ENCODE measurements at regions not wholly inside any gene's neighbourhood (a gene's known extent, or its start where the extent isn't known, plus 50 kb on each side); places are given as distances from the start of the nearest gene placed in this dataset.

- no peaks in the 10 kb centered on the region for H3K79me2 ChIP-seq (replicated peaks; ENCODE audit: insufficient read depth, low read length)
- H3K27me3 ChIP-seq (ENCODE audit: insufficient read depth, low read depth, low read length) = no peaks in the 10 kb centered on the region
- no peak overlapping the region for H3K4me2 ChIP-seq (ENCODE audit: low read length)
- H4K20me1 ChIP-seq (ENCODE audit: insufficient read depth) = no peaks in the 10 kb centered on the region
- H2AFZ ChIP-seq (ENCODE audit: low read depth, low read length) = no peak overlapping the region
- no peaks in the 10 kb centered on the region for H3K9me2 ChIP-seq (ENCODE audit: insufficient read depth, low read length)
- H3F3A ChIP-seq (ENCODE audit: insufficient read depth, low read length, poor library complexity, severe bottlenecking) = no peaks in the 10 kb centered on the region
- no peak overlapping the region for H3K27ac ChIP-seq (ENCODE audit: low read length)
- H3K36me3 ChIP-seq (ENCODE audit: insufficient read depth, low read length) = no peaks in the 10 kb centered on the region
- TF ChIP-seq EP300 (conservative IDR thresholded peaks at IDR 0.05; ENCODE audit: poor library complexity, severe bottlenecking) (no peak), REST (IDR thresholded peaks at IDR 0.05; ENCODE audit: borderline replicate concordance) (no peak), RAD21 (conservative IDR thresholded peaks at IDR 0.05) (no peak), TAF1 (IDR thresholded peaks at IDR 0.05; ENCODE audit: low read depth) (no peak), POLR2AphosphoS5 (IDR thresholded peaks at IDR 0.05) (no peak), EZH2 (IDR thresholded peaks at IDR 0.05; ENCODE audit: borderline replicate concordance, insufficient read depth, low read length, poor library complexity, severe bottlenecking) (no peak), CTCF (IDR thresholded peaks at IDR 0.05; ENCODE audit: poor library complexity, severe bottlenecking) (no peak), MXI1 (conservative IDR thresholded peaks at IDR 0.05; ENCODE audit: poor library complexity, severe bottlenecking) (no peak), SMC3 (conservative IDR thresholded peaks at IDR 0.05; ENCODE audit: poor library complexity) (no peak)
- H3K9me3 ChIP-seq (ENCODE audit: low read length) = no peaks in the 10 kb centered on the region
- no peak overlapping the region for H3K9ac ChIP-seq (ENCODE audit: low read length)
- H3K4me3 ChIP-seq (ENCODE audit: low read length) = no peak overlapping the region
Observed at GRCh38 chr2:139386401-139386800, 606.2 kb upstream of the NXPH2 start.

DNA sequence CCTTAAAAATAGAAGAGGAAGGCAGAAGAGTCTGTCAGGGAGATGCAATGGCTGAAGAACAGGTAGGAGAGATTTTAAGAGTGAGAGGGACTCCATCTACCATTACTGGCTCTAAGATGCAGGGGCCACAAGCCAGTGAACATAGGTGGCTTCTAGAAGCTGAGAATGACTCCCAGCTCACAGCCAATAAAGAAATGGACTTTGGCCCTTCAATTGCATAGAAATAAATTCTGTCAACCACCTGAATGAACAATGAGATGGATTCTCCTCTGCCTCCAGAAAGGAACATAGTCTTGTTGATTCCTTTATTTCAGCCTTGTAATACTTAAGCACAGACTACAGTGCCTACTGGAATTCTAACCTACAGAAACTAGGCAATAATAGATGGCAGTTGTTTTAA lies 603.3 kb upstream of the NXPH2 start:
- Histone ChIP-seq H3K9me3 (ENCODE audit: low read length) (no peaks in the 10 kb centered on the region), H2AFZ (ENCODE audit: low read depth, low read length) (no peak overlapping the region), H3K4me3 (ENCODE audit: low read length) (no peak overlapping the region), H3K27me3 (ENCODE audit: insufficient read depth, low read depth, low read length) (no peaks in the 10 kb centered on the region), H3K27ac (ENCODE audit: low read length) (no peak overlapping the region), H4K20me1 (ENCODE audit: insufficient read depth) (no peaks in the 10 kb centered on the region), H3K4me2 (ENCODE audit: low read length) (no peak overlapping the region), H3K9ac (ENCODE audit: low read length) (no peak overlapping the region), H3K36me3 (ENCODE audit: insufficient read depth, low read length) (no peaks in the 10 kb centered on the region), H3K9me2 (ENCODE audit: insufficient read depth, low read length) (no peaks in the 10 kb centered on the region), H3K79me2 (replicated peaks; ENCODE audit: insufficient read depth, low read length) (no peaks in the 10 kb centered on the region), H3F3A (ENCODE audit: insufficient read depth, low read length, poor library complexity, severe bottlenecking) (no peaks in the 10 kb centered on the region)
- TF ChIP-seq RAD21 (conservative IDR thresholded peaks at IDR 0.05) = no peak
- TF ChIP-seq CTCF (IDR thresholded peaks at IDR 0.05; ENCODE audit: poor library complexity, severe bottlenecking) = no peak
- no peak for TF ChIP-seq EZH2 (IDR thresholded peaks at IDR 0.05; ENCODE audit: borderline replicate concordance, insufficient read depth, low read length, poor library complexity, severe bottlenecking)
- no peak for TF ChIP-seq SMC3 (conservative IDR thresholded peaks at IDR 0.05; ENCODE audit: poor library complexity)
- no peak for TF ChIP-seq POLR2AphosphoS5 (IDR thresholded peaks at IDR 0.05)
- no peak for TF ChIP-seq EP300 (conservative IDR thresholded peaks at IDR 0.05; ENCODE audit: poor library complexity, severe bottlenecking)
- no peak for TF ChIP-seq TAF1 (IDR thresholded peaks at IDR 0.05; ENCODE audit: low read depth)
- TF ChIP-seq REST (IDR thresholded peaks at IDR 0.05; ENCODE audit: borderline replicate concordance) = no peak
